ENCODE measurements at regions not wholly inside any gene's neighbourhood (a gene's known extent, or its start where the extent isn't known, plus 50 kb on each side); places are given as distances from the start of the nearest gene placed in this dataset.

- no peak overlapping the region for H3K27ac ChIP-seq
- DNase-seq (no peak), ATAC-seq (no peak)
- no peaks in the 10 kb centered on the region for H3K36me3 ChIP-seq
- H3K27me3 ChIP-seq, result no peaks in the 10 kb centered on the region
- H3K9me3 ChIP-seq, result peaks cover 0 to 16% (median 3%) of the 10 kb centered on the region in 12 donors
- H3K4me3 ChIP-seq, result no peak overlapping the region
- no peak for TF ChIP-seq POLR2A (IDR thresholded peaks at IDR 0.05)
- TF ChIP-seq CTCF (IDR thresholded peaks at IDR 0.05), result no peak
- H3K4me1 ChIP-seq, result no peaks in the 10 kb centered on the region
- intact Hi-C loops (cut with DNase I), result no loop called here
Measured at GRCh38 chr6:152879681-152880080, 103.2 kb downstream of the FBXO5 start.

- intact Hi-C loops (cut with DNase I), result no loop called here
Measured at GRCh38 chr6:152893187-152893586, 89.7 kb downstream of the FBXO5 start.

GRCh38 chr6:152896923-152897322 is 85.9 kb downstream of the FBXO5 start:
- no peak for TF ChIP-seq POLR2A (IDR thresholded peaks at IDR 0.05)
- no peak for TF ChIP-seq CTCF (IDR thresholded peaks at IDR 0.05)
- no peak for ATAC-seq
- H3K9me3 ChIP-seq, result no peaks in the 10 kb centered on the region
- no peak overlapping the region for H3K27ac ChIP-seq
- no peaks in the 10 kb centered on the region for H3K36me3 ChIP-seq
- H3K4me3 ChIP-seq, result no peak overlapping the region
- 50 to 61% (median 56%) methylated on average over 3 of the region's 3 CpGs for WGBS, 4 donors
- H3K4me1 ChIP-seq, result no peaks in the 10 kb centered on the region
- DNase-seq, result no peak
- peaks cover 0 to 6% (median 0%) of the 10 kb centered on the region in 9 donors for H3K27me3 ChIP-seq
- intact Hi-C loops (cut with DNase I), result no loop called here

More at GRCh38 chr6:152893187-152893586, 89.7 kb downstream of the FBXO5 start:
- TF ChIP-seq POLR2A (IDR thresholded peaks at IDR 0.05) (no peak), CTCF (IDR thresholded peaks at IDR 0.05) (no peak)
- ATAC-seq (no peak), DNase-seq (no peak)
- H3K4me3 ChIP-seq, result no peak overlapping the region
- H3K9me3 ChIP-seq, result no peaks in the 10 kb centered on the region
- H3K27ac ChIP-seq, result no peak overlapping the region
- 65 to 84% (median 78%) methylated on average over 3 of the region's 3 CpGs for WGBS, 4 donors
- H3K4me1 ChIP-seq, result no peaks in the 10 kb centered on the region
- H3K27me3 ChIP-seq, result peaks cover 0 to 5% (median 0%) of the 10 kb centered on the region in 9 donors
- no peaks in the 10 kb centered on the region for H3K36me3 ChIP-seq

DNA sequence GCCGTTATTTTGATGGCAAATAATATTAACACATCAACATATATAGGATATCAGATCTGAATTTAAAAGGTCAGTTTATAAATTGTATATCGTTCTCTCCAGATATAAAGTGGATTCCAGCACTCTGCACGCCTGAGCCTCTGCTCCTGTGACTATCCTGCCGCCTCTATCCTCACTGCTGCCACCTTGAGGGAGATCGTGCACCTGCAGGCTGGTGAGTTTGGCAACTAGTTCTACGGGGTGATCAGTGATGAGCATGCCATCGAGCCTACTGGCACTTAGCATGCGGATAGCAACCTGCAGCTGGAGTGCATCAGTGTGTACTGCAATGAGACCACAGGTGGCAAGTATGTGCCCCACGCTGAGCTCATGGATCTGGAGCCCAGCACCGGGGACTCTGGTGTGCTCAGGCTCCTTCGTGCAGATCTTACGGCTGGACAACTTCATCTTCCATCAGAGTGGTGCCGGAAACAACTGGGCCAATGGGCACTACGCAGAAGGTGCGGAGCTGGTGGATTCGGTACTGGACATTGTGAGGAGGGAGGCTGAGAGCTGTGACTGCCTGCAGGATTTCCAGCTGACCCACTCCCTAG is 84.9 kb downstream of the FBXO5 start:
- peak in 3 of 4 donors; percentile 52 to 84 (median 78) for ATAC-seq
- H3K9me3 ChIP-seq, result no peaks in the 10 kb centered on the region
- WGBS, 4 donors, result 40 to 47% (median 44%) methylated on average over 13 to 16 of the region's 16 CpGs
- H3K27me3 ChIP-seq, result peaks cover 0 to 6% (median 0%) of the 10 kb centered on the region in 9 donors
- intact Hi-C loops (cut with DNase I), result loop anchor here in 1 of 10 donors (1.0 kb wide), 1 partner anchor 34 kb away; no protein-coding TSS in a partner anchor
- no peaks in the 10 kb centered on the region for H3K36me3 ChIP-seq
- TF ChIP-seq POLR2A (IDR thresholded peaks at IDR 0.05) (no peak), CTCF (IDR thresholded peaks at IDR 0.05) (peak; percentile 63 to 84 (median 81))
- no peak overlapping the region for H3K4me3 ChIP-seq
- H3K27ac ChIP-seq, result no peak overlapping the region
- H3K4me1 ChIP-seq, result no peaks in the 10 kb centered on the region
- DNase-seq, result peak; percentile 23 to 76 (median 51)

All from heart left ventricle (tissue), 16 donors.